ENCODE measurements at regions not wholly inside any gene's neighbourhood (a gene's known extent, or its start where the extent isn't known, plus 50 kb on each side); places are given as distances from the start of the nearest gene placed in this dataset.

DNA sequence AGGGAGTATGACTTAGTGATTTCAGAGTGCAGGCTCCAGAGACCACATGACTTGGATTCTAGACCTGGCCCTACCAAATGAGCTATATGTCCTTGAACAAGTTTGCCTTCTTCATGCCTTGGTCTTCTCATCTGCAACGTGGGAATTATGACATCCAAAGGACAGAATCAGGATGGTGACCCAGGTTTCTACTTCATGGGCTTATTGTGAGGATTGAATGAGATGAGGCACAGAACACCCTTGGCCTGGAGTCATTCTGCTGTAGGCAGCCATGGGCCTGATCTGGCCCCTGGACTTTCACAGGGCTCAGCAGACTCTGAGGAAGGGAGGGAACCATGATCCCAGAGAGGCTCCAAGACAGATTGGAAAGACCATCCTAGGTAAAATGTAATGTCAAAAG, 85.6 kb upstream of the HAAO start:
- TF ChIP-seq CTCF (conservative IDR thresholded peaks at IDR 0.05) = no peak
- no peak for TF ChIP-seq EZH2 (IDR thresholded peaks at IDR 0.05; ENCODE audit: low read depth)

Measured in PC-9 (cell line).